Heart left ventricle (tissue), 13 donors: ENCODE measurements at regions not wholly inside any gene's neighbourhood (a gene's known extent, or its start where the extent isn't known, plus 50 kb on each side); places are given as distances from the start of the nearest gene placed in this dataset.
"Not testable (repeated sequence)": the region's sequence is repeated elsewhere in the genome, so short reads cannot be mapped to it uniquely, and the experiment has no call there.

ENCODE experiments used
- POLR2A ChIP-seq, 2 donors: fragments of 450-650 bp; IDR thresholded peaks; one replicate each; pipeline ENCODE4 v1.6.1; 2017; ENCODE audit warnings: antibody characterized with exemption in 2 of 2, mild to moderate bottlenecking in 2 of 2, moderate library complexity in 2 of 2
- TF ChIP-seq, protein P1 (sequence below), 12 donors: fragments of 200-600 bp; sonication (generic) in 4 of 12; IDR thresholded peaks; one replicate each; pipeline versions ENCODE4 v1.5.0 to v1.8.0; 2018 to 2022; ENCODE audit warnings: antibody characterized with exemption in 12 of 12, mild to moderate bottlenecking in 5 of 12
- donor health status: ischemic (EF 13 %, LVEDD 7.1; RV severe dilation, severe dysfunction).
- donor health status: DM: no; HTN: yes; CAD: no.
- donor health status: DM: no; HTN: no; CAD: no.
- donor health status: ischemic (EF 25% LVEDD 6.9; RV normal size, moderate dysfunction).
- donor health status: ischemic (EF 25% LVEDD 5.7; RV mildly dilated, moderate dysfunction).
- donor health status: ischemic (EF 35%, LVEDD 5.7; RV mildly dilated, moderate dysfunction).
- donor health status: nonischemic (EF 11% LVEDD 7.7; RV severe dilation, severe dysfunction).
- donor health status: DM: yes; HTN: yes; CAD: no.
- donor health status: PGD.
- donor health status: ischemic (EF 29% LVEDD 5.4; RV normal size, mild dysfunction).
- donor health status: nonischemic (EF 23%, LVEDD 6.1; RV moderate dilation, normal function).

DNA sequence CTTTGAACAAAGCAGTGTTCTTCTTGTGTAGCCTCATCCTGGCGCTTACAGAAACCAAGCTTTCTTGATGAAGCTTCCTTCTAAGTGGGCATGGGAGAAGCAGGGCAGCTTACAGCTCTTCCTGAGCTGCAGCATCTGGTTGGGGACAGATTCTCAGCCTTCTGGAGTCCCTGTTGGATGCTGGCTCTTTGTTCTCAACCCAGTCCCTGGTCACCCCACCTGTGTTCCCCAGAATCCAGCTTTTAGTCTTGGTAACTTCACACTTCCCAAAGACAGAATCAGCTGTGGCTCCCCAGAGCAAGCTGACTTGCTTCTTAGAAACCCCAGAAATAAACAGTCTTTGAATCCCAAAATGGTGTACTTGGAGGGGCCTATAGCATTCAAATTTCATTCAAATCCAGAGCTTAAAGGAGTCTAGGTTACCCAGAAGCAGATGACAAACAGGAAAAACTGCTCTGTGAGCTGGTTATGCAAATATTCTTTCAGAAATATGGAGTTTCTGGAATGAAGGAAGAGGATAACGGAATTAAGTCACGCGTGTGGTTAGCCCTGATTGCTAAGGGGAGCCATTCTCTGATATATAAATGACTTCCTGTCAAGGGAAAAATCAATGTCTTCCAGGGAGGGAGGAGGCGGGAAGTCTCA is 783.4 kb upstream of the TPTE start:
- TF ChIP-seq, protein P1, sequence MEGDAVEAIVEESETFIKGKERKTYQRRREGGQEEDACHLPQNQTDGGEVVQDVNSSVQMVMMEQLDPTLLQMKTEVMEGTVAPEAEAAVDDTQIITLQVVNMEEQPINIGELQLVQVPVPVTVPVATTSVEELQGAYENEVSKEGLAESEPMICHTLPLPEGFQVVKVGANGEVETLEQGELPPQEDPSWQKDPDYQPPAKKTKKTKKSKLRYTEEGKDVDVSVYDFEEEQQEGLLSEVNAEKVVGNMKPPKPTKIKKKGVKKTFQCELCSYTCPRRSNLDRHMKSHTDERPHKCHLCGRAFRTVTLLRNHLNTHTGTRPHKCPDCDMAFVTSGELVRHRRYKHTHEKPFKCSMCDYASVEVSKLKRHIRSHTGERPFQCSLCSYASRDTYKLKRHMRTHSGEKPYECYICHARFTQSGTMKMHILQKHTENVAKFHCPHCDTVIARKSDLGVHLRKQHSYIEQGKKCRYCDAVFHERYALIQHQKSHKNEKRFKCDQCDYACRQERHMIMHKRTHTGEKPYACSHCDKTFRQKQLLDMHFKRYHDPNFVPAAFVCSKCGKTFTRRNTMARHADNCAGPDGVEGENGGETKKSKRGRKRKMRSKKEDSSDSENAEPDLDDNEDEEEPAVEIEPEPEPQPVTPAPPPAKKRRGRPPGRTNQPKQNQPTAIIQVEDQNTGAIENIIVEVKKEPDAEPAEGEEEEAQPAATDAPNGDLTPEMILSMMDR (IDR thresholded peaks at IDR 0.05), result not testable (repeated sequence)
- TF ChIP-seq POLR2A (IDR thresholded peaks at IDR 0.05), result not testable (repeated sequence)
